WI38 (cell line): ENCODE measurements at regions not wholly inside any gene's neighbourhood (a gene's known extent, or its start where the extent isn't known, plus 50 kb on each side); places are given as distances from the start of the nearest gene placed in this dataset.

ENCODE experiments used
- H3K4me3 ChIP-seq: 2 replicates; pipeline ENCODE4 v1.5.1; 2011; ENCODE audit warnings: low read depth, mild to moderate bottlenecking, control low read depth, low read length
- TF ChIP-seq, protein P1 (sequence below): IDR thresholded peaks from 2 replicates; pipeline ENCODE4 v1.5.1; 2012; ENCODE audit warnings: low read depth, mild to moderate bottlenecking, control low read depth, low read length

DNA sequence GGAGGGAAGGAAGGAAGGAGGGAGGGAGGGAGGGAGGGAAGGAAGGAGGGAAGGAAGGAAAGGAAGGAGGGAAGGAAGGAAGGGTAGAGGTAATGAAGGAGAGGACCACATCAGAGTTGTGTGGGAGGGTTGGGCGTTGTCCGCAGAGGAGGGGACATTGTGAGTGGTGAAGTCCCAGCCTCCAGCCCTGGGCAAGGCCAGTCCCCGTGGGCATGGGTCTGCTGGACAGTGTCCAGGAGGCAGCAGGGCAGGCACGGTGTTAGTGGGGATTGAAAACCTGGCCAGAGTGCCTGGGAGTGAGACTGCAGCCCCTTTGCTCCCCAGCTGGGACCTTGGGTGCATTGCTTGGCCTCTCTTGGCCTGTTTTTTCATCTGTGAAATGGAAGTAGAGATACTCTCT, 1462.3 kb downstream of the BRD1 start:
- H3K4me3 ChIP-seq = no peak overlapping the region
- TF ChIP-seq, protein P1, sequence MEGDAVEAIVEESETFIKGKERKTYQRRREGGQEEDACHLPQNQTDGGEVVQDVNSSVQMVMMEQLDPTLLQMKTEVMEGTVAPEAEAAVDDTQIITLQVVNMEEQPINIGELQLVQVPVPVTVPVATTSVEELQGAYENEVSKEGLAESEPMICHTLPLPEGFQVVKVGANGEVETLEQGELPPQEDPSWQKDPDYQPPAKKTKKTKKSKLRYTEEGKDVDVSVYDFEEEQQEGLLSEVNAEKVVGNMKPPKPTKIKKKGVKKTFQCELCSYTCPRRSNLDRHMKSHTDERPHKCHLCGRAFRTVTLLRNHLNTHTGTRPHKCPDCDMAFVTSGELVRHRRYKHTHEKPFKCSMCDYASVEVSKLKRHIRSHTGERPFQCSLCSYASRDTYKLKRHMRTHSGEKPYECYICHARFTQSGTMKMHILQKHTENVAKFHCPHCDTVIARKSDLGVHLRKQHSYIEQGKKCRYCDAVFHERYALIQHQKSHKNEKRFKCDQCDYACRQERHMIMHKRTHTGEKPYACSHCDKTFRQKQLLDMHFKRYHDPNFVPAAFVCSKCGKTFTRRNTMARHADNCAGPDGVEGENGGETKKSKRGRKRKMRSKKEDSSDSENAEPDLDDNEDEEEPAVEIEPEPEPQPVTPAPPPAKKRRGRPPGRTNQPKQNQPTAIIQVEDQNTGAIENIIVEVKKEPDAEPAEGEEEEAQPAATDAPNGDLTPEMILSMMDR = no peak

DNA sequence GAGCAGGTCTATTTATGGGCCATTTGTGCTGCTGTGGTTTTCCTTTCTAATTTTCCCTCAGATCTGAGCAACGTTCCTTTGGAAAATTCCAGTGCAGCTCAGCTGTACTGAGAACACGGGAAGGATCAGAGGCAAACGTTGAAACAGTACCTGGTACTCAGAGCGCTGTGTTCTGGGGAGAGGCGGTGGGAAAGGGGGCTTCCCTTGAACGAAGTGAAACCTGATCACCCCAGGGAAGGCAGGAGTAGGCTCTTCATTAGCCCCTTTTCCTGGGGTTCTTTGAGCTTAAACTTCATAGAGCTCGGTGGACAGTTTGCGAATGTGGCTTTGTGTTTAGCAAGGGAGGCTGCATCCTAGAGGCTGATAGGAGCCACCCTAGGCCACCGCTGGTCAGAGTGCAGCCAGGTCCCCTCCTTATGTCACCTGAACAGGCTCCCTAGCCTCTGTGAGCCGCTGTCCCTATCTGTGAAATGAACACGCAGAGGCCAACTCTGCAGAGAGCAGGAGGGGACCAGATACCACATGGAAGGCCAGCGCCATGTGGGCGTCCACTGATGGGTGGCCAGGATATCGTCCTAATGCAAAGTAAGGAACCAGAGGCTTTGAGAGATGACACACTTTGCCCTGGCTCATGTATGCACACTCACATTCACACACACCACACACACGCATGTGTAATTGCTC, 1464.8 kb downstream of the BRD1 start:
- H3K4me3 ChIP-seq = no peak overlapping the region
- TF ChIP-seq, protein P1 = no peak

DNA sequence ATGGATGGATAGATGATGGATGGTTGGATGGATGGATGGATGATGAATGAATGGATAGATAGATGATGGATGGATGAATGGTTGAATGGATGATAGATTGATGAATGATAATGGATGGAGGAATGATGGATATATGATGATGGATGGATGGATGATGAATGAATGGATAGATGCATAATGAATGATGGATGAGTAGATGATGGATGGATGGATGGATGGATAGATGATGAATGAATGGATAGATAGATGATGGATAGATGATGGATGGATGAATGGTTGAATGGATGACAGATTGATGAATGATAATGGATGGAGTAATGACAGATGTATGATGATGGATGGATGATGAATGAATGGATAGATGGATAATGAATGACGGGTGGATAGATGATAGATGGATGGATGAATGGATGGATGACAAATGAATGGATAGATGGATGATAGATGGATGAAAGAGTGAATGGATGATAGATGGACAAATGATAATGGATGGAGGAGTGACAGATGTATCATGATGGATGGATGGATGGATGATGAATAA, 1466.5 kb downstream of the BRD1 start:
- no peak overlapping the region for H3K4me3 ChIP-seq
- TF ChIP-seq, protein P1 = no peak

DNA sequence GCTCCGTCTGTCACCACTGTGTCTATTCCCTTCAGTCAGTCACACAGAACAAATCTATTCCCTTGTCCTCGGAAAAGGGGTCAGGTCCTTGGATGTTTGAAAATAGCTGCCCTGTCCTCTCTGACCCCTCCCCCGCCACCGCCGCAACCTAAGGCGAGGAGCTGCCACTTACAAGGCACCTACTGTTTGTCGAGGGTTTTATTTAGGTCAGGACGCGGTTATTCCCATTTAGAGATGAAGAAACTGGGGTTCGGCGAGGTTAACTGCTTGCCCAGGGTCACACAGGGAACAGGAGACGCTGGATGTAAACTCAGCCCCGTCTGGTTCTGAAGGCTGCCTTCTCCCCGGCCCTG, 1468.1 kb downstream of the BRD1 start:
- TF ChIP-seq, protein P1 = no peak
- H3K4me3 ChIP-seq = no peak overlapping the region

DNA sequence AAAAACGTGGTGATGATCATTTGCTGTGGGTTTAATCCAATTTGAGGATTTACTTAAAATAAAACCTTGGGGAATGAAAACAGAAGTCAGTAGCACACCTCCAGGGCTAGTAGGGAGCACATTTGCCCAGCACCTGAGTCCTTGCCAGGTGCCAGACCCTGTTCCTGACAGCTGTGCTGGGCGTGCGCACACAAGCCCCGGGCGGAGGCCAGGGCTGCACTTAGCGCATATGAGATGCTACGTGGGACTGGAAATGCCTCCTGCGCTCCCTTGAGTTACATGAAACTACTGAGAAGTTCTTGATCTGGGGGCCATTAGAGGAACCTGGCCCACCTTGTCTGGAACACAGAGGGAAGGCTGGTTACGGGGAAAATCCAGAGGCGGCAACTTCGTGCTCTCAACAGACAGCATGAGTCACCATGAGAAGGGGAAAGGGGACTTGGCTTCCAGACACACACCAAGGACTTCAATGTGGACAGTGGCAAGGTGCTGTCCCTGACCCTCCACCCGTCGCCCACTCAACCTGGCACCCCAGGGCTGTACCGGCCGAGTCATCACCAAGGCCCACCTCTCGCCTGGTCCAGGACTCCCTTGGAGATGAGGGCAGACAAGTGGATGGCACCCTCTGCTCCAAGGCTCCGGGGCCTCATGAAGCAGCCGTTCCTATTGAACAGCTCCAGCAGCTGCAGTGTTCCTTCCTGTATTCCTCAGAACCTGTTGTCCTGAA, 1468.6 kb downstream of the BRD1 start:
- TF ChIP-seq, protein P1 = no peak
- no peak overlapping the region for H3K4me3 ChIP-seq

DNA sequence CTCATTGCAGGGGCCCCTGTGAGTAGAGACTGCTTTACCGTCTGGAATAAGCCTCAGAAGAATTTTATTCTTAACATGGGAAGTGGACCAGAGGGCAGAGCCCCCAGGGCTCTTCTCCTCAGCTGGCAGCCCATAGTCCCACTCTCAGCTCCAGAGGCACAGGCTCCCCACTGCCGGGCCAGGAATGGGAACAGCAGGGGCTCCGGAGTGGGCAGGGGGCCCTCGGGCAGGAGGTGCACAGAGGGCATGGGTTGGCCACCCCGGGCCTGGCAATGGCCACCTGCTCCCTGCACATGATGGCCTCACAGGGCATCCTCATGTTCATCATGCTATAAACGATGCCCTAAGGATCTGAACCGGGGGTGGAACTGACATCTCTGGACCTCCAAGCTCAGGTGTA, 1469.7 kb downstream of the BRD1 start:
- H3K4me3 ChIP-seq = no peak overlapping the region
- TF ChIP-seq, protein P1 = no peak

DNA sequence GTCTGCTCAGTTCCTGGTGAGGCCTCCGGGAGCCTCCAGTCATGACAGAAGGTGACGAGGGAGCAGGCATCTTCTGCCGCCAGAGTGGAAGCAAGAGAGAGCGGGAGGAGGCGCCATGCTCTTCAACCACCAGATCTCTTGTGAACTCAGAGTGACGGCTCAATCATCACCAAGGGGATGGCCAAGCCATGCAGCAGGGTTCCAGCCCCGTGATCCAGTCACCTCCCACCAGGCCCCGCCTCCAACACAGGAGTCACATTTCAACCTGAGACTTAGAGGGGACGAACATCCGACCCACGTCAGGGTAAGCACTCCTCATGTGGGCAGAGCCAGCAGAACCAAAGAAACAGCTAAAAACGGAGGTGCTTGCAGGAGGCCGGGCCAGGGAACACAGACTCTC, 1470.5 kb downstream of the BRD1 start:
- H3K4me3 ChIP-seq = no peak overlapping the region
- TF ChIP-seq, protein P1 = no peak
